Lung (tissue), 11 donors: ENCODE measurements at regions not wholly inside any gene's neighbourhood (a gene's known extent, or its start where the extent isn't known, plus 50 kb on each side); places are given as distances from the start of the nearest gene placed in this dataset.

Experiments
- ATAC-seq: fragments of 200-7000 bp; cut with Tn5 transposase; one replicate; pipeline ENCODE4 v1.9.1; 2020; ENCODE audit warnings: moderate number of reproducible peaks; ENCODE audit not compliant: insufficient read depth, low FRiP score
- DNase-seq, 3 donors: peaks; one replicate each; pipeline ENCODE4 v3.0.0-alpha.2; 2013 to 2017
- H3K27ac ChIP-seq, 2 donors: one replicate each; pipeline ENCODE4 v1.5.1; 2013; ENCODE audit warnings: mild to moderate bottlenecking in 2 of 2, moderate library complexity in 2 of 2, control low read depth in 1 of 2, inconsistent platforms in 1 of 2, low read depth in 1 of 2, low read length in 1 of 2
- H3K27me3 ChIP-seq, 3 donors: one replicate each; pipeline ENCODE4 v1.5.1; 2013; ENCODE audit warnings: low read length in 2 of 3; ENCODE audit not compliant: control insufficient read depth in 3 of 3, insufficient read depth in 3 of 3
- H3K36me3 ChIP-seq, 4 donors: one replicate each; pipeline ENCODE4 v1.5.1; 2013; ENCODE audit warnings: low read length in 4 of 4, mild to moderate bottlenecking in 1 of 4, moderate library complexity in 1 of 4; ENCODE audit not compliant: control insufficient read depth in 4 of 4, insufficient read depth in 4 of 4
- H3K4me1 ChIP-seq, 5 donors: one replicate each; pipeline ENCODE4 v1.5.1; 2013; ENCODE audit warnings: low read length in 5 of 5, mild to moderate bottlenecking in 2 of 5, moderate library complexity in 1 of 5; ENCODE audit not compliant: control insufficient read depth in 5 of 5, insufficient read depth in 5 of 5
- H3K4me3 ChIP-seq: one replicate; pipeline ENCODE4 v1.5.1; 2013; ENCODE audit warnings: mild to moderate bottlenecking, control low read depth, moderate library complexity
- H3K9ac ChIP-seq, 2 donors: one replicate each; pipeline ENCODE4 v1.5.1; 2013; ENCODE audit warnings: low read length in 2 of 2, control low read depth in 1 of 2; ENCODE audit not compliant: insufficient read depth in 1 of 2
- H3K9me3 ChIP-seq, 4 donors: one replicate each; pipeline ENCODE4 v1.5.1; 2013; ENCODE audit warnings: low read length in 3 of 4, mild to moderate bottlenecking in 1 of 4, moderate library complexity in 1 of 4; ENCODE audit not compliant: control insufficient read depth in 4 of 4, insufficient read depth in 3 of 4
- WGBS, 2 donors: extraction: QIAGEN DNeasy Blood & Tissue Kit; methylation state at CpG; one replicate each; pipeline ENCODE4 v1.1.7; 2013; 5-methylcytosine and 5-hydroxymethylcytosine counted together
- TF ChIP-seq, protein P1 (sequence below): IDR thresholded peaks from 2 replicates; pipeline ENCODE4 v1.5.1; 2012; ENCODE audit warnings: mild to moderate bottlenecking; ENCODE audit errors: control extremely low read depth, extremely low read depth
- donor health status: control.
- donor health status: control.
- donor health status: Bipolar disorder and iron deficiency.
- donor health status: healthy.
- donor health status: DM: yes; HTN: yes; CAD: no.

DNA sequence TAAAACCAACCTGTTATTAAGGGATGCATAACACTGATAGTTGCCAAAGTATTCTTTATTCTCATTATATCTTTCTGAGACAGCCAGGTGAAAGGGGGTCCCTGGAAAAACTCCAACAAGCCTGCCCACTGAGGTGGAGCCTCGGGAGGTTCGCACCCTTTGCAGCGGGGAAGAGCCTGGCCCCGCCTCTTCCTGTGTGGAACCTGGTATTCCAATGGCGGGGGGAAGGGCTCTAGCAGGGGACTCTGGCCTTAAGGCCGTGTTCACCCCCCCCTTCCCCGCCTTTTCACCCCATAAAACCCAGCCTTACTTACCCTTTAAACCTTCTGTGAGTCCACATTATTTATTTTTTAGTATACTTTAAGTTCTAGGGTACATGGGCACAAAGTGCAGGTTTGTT, 62.4 kb upstream of the PDK4 start:
- Histone ChIP-seq H3K27ac (no peak overlapping the region), H3K4me1 (no peaks in the 10 kb centered on the region), H3K9me3 (peaks cover 0 to 5% (median 2%) of the 10 kb centered on the region in 4 donors), H3K27me3 (no peaks in the 10 kb centered on the region), H3K4me3 (no peak overlapping the region), H3K36me3 (no peaks in the 10 kb centered on the region), H3K9ac (no peak overlapping the region)
- no peak for ATAC-seq
- 80 to 85% methylated on average over 7 of the region's 7 CpGs for WGBS, 2 donors
- TF ChIP-seq, protein P1, sequence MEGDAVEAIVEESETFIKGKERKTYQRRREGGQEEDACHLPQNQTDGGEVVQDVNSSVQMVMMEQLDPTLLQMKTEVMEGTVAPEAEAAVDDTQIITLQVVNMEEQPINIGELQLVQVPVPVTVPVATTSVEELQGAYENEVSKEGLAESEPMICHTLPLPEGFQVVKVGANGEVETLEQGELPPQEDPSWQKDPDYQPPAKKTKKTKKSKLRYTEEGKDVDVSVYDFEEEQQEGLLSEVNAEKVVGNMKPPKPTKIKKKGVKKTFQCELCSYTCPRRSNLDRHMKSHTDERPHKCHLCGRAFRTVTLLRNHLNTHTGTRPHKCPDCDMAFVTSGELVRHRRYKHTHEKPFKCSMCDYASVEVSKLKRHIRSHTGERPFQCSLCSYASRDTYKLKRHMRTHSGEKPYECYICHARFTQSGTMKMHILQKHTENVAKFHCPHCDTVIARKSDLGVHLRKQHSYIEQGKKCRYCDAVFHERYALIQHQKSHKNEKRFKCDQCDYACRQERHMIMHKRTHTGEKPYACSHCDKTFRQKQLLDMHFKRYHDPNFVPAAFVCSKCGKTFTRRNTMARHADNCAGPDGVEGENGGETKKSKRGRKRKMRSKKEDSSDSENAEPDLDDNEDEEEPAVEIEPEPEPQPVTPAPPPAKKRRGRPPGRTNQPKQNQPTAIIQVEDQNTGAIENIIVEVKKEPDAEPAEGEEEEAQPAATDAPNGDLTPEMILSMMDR = no peak
- DNase-seq = no peak

- no peaks in the 10 kb centered on the region for H3K36me3 ChIP-seq
- no peaks in the 10 kb centered on the region for H3K9me3 ChIP-seq
- WGBS, 2 donors = 60 to 64% methylated on average over 3 of the region's 3 CpGs
These were observed 53.2 kb upstream of the PDK4 start for GRCh38 chr7:95649546-95649945.

DNA sequence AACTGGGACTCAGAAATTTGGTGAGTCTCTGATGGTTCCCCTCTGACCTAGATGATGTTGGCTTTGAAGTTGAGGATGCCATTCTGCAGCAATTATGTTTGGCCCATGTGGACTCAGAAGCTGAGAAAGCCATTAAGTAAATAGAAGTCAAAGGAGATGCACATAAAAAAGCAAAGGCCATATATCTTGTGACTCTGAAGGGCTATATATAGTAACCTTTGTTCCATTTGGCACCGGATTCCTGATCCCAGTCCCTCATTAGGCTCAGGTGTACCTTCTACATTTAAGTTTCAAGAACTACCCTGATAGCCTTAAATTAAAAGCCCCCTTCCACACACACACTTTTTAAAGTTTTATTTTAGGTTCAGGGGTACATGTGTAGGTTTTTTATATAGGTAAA, 50.0 kb upstream of the PDK4 start:
- TF ChIP-seq, protein P1 = no peak

More at GRCh38 chr7:95649546-95649945, 53.2 kb upstream of the PDK4 start:
- Histone ChIP-seq H3K4me1 (no peaks in the 10 kb centered on the region), H3K27me3 (no peaks in the 10 kb centered on the region), H3K27ac (no peak overlapping the region), H3K4me3 (no peak overlapping the region), H3K9ac (no peak overlapping the region)
- no peak for DNase-seq
- ATAC-seq = no peak
- TF ChIP-seq, protein P1 = no peak

More for the DNA sequence above, 50.0 kb upstream of the PDK4 start:
- Histone ChIP-seq H3K36me3 (no peaks in the 10 kb centered on the region), H3K9ac (no peak overlapping the region), H3K9me3 (no peaks in the 10 kb centered on the region), H3K27ac (no peak overlapping the region), H3K4me3 (no peak overlapping the region), H3K4me1 (no peaks in the 10 kb centered on the region), H3K27me3 (no peaks in the 10 kb centered on the region)
- DNase-seq (no peak), ATAC-seq (no peak)
- WGBS, 2 donors = 77 to 89% methylated on average over 1 of the region's 1 CpG
